NT2/D1 (cell line): ENCODE measurements at regions not wholly inside any gene's neighbourhood (a gene's known extent, or its start where the extent isn't known, plus 50 kb on each side); places are given as distances from the start of the nearest gene placed in this dataset.

ENCODE experiments used
- SUZ12 ChIP-seq: IDR thresholded peaks from 2 replicates; pipeline ENCODE4 v1.6.1; 2011; ENCODE audit not compliant: insufficient read length, insufficient read depth; ENCODE audit errors: extremely low read depth
- YY1 ChIP-seq: IDR thresholded peaks from 2 replicates; pipeline ENCODE4 v1.6.1; 2011; ENCODE audit not compliant: insufficient read length, insufficient read depth
- ZNF274 ChIP-seq: IDR thresholded peaks from 2 replicates; pipeline ENCODE4 v1.6.1; 2011; ENCODE audit warnings: mild to moderate bottlenecking, low read depth, low read length

DNA sequence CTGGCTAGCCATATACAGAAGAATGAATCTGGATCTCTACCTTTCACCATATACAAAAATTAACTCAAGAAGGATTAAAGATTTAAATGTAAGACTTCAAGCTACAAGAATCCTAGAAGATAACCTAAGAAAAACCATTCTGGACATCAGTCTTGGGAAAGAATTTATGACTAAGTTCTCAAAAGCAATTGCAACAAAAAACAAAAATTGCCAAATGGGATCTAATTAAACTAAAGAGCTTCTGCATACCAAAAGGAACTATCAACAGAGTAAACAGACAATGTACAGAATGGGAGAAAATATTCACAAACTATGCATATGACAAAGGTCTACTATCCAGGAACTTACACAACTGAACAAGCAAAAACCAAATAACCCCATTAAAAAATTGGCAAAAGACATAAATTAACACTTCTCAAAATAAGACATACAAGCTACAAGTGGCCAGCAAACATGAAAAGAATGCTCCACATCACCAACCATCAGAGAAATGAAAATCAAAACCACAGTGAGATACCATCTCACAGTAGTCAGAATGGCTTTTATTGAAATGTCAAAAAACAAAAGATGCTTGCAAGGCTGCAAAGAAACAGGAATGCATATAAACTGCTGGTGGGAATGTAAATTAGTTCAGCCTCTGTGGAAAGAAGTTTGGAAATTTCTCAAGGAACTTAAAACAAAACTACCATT is 66.8 kb upstream of the RSPO3 start:
- TF ChIP-seq YY1 (no peak), ZNF274 (no peak), SUZ12 (no peak)
